GM18867 (cell line): ENCODE measurements at regions not wholly inside any gene's neighbourhood (a gene's known extent, or its start where the extent isn't known, plus 50 kb on each side); places are given as distances from the start of the nearest gene placed in this dataset.

Source experiments
- ATAC-seq: cut with Tn5 transposase; IDR thresholded peaks from one replicate; pipeline ENCODE4 v1.9.1; 2021; ENCODE audit warnings: mild to moderate bottlenecking, moderate library complexity; ENCODE audit not compliant: unreplicated experiment

- no peak for ATAC-seq
Measured at GRCh38 chr2:12795851-12796250, 79.1 kb downstream of the TRIB2 start.

- ATAC-seq = no peak
Measured at GRCh38 chr2:12796657-12797056, 79.9 kb downstream of the TRIB2 start.

GRCh38 chr2:12797815-12798214 is 81.1 kb downstream of the TRIB2 start:
- ATAC-seq = no peak

- no peak for ATAC-seq
Measured at GRCh38 chr2:12803607-12804006, 86.9 kb downstream of the TRIB2 start.

- ATAC-seq = no peak
Measured at GRCh38 chr2:12804091-12804856, 87.5 kb downstream of the TRIB2 start.

GRCh38 chr2:12805033-12805432 is 88.3 kb downstream of the TRIB2 start:
- no peak for ATAC-seq

GRCh38 chr2:12806549-12807242 is 90.0 kb downstream of the TRIB2 start:
- no peak for ATAC-seq

GRCh38 chr2:12807907-12808810 is 91.4 kb downstream of the TRIB2 start:
- no peak for ATAC-seq

- no peak for ATAC-seq
Measured at GRCh38 chr2:12809526-12809925, 92.8 kb downstream of the TRIB2 start.

- ATAC-seq = no peak
Measured at GRCh38 chr2:12811916-12812315, 95.2 kb downstream of the TRIB2 start.

- no peak for ATAC-seq
Measured at GRCh38 chr2:12813166-12813565, 96.4 kb downstream of the TRIB2 start.

- no peak for ATAC-seq
Measured at GRCh38 chr2:12816379-12817306, 99.9 kb downstream of the TRIB2 start.

GRCh38 chr2:12817870-12818269 is 101.1 kb downstream of the TRIB2 start:
- ATAC-seq = no peak

GRCh38 chr2:12818416-12819102 is 101.8 kb downstream of the TRIB2 start:
- no peak for ATAC-seq

- ATAC-seq = no peak
Measured at GRCh38 chr2:12819103-12819475, 102.4 kb downstream of the TRIB2 start.

GRCh38 chr2:12819721-12820120 is 103.0 kb downstream of the TRIB2 start:
- no peak for ATAC-seq

- ATAC-seq = no peak
Measured at GRCh38 chr2:12821656-12822055, 104.9 kb downstream of the TRIB2 start.

- no peak for ATAC-seq
Measured at GRCh38 chr2:12824351-12824777, 107.6 kb downstream of the TRIB2 start.

- ATAC-seq = no peak
Measured at GRCh38 chr2:12824778-12825379, 108.1 kb downstream of the TRIB2 start.
